Hepatocyte (in vitro differentiated cells): ENCODE measurements at regions not wholly inside any gene's neighbourhood (a gene's known extent, or its start where the extent isn't known, plus 50 kb on each side); places are given as distances from the start of the nearest gene placed in this dataset.

Experiments
- DNase-seq: peaks from one replicate; pipeline ENCODE4 v3.0.0-alpha.2; 2016; ENCODE audit warnings: low spot score
- H2AFZ ChIP-seq: fragments of 200-600 bp; sonication (generic); 2 replicates; pipeline ENCODE4 v1.6.0; 2016; ENCODE audit warnings: antibody characterized with exemption, mild to moderate bottlenecking
- H3K27ac ChIP-seq: fragments of 200-600 bp; sonication (generic); 2 replicates; pipeline ENCODE4 v1.5.1; 2016; ENCODE audit warnings: mild to moderate bottlenecking
- H3K27me3 ChIP-seq: fragments of 200-600 bp; sonication (generic); 2 replicates; pipeline ENCODE4 v1.6.1; 2016
- H3K36me3 ChIP-seq: fragments of 200-600 bp; sonication (generic); replicated peaks from 2 replicates; pipeline ENCODE4 v1.5.1; 2016; ENCODE audit warnings: low read depth; ENCODE audit not compliant: insufficient read depth
- H3K4me1 ChIP-seq: fragments of 200-600 bp; sonication (generic); 2 replicates; pipeline ENCODE4 v1.5.1; 2016; ENCODE audit warnings: mild to moderate bottlenecking, moderate library complexity; ENCODE audit not compliant: insufficient read depth
- H3K4me2 ChIP-seq: fragments of 200-600 bp; sonication (generic); 2 replicates; pipeline ENCODE4 v1.6.0; 2016
- H3K4me3 ChIP-seq: fragments of 200-600 bp; sonication (generic); 2 replicates; pipeline ENCODE4 v1.5.1; 2016; ENCODE audit warnings: mild to moderate bottlenecking
- H3K79me2 ChIP-seq: fragments of 200-600 bp; sonication (generic); 2 replicates; pipeline ENCODE4 v1.6.0; 2017; ENCODE audit warnings: mild to moderate bottlenecking
- H3K9me2 ChIP-seq: fragments of 200-600 bp; sonication (generic); replicated peaks from 2 replicates; pipeline ENCODE4 v1.6.0; 2017; ENCODE audit warnings: mild to moderate bottlenecking; ENCODE audit not compliant: insufficient read depth
- H3K9me3 ChIP-seq: fragments of 200-600 bp; sonication (generic); 2 replicates; pipeline ENCODE4 v1.5.1; 2016; ENCODE audit warnings: low read depth, mild to moderate bottlenecking
- H4K20me1 ChIP-seq: fragments of 200-600 bp; sonication (generic); 2 replicates; pipeline ENCODE4 v1.6.0; 2016; ENCODE audit warnings: mild to moderate bottlenecking; ENCODE audit not compliant: insufficient read depth, poor library complexity, severe bottlenecking
- EZH2 ChIP-seq: fragments of 200-600 bp; sonication (generic); IDR thresholded peaks from 2 replicates; pipeline ENCODE4 v1.6.1; 2016; ENCODE audit warnings: antibody characterized with exemption, mild to moderate bottlenecking, borderline replicate concordance
- EZH2phosphoT487 ChIP-seq: fragments of 200-600 bp; sonication (generic); IDR thresholded peaks from one replicate; pipeline ENCODE4 v1.6.1; 2018; ENCODE audit warnings: antibody characterized with exemption, mild to moderate bottlenecking, low read depth, moderate library complexity; ENCODE audit not compliant: unreplicated experiment, severe bottlenecking
- WGBS: methylation state at CpG from one replicate; pipeline ENCODE4 v1.1.6; 2016; ENCODE audit warnings: low lambda C conversion rate; ENCODE audit errors: missing lambda C conversion rate; 5-methylcytosine and 5-hydroxymethylcytosine counted together
- TF ChIP-seq, protein P1 (sequence below): fragments of 200-600 bp; sonication (generic); IDR thresholded peaks from 2 replicates; pipeline ENCODE4 v1.5.1; 2016; ENCODE audit warnings: antibody characterized with exemption, mild to moderate bottlenecking; ENCODE audit not compliant: poor library complexity

DNA sequence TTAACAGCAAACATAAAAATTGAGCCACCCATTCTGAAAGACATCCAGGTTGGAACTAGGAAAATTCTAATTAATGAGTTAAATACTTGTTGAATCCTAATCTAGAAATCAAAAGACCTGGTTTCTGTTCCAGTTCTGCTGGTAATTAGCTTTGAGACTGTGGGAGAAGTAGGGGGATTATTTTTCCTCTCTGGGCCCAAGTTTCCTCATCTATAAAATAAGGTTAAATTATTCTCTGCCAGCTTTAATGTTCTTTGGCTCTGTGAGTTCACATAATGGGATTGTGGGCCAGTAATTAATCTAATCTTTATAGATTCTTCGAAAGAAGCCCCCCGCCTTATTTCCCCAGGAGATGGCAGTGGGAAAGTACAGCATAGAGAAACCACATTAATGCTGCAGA lies 104.6 kb downstream of the ENC1 start:
- no peak for TF ChIP-seq EZH2phosphoT487
- no peak for TF ChIP-seq EZH2
- TF ChIP-seq, protein P1, sequence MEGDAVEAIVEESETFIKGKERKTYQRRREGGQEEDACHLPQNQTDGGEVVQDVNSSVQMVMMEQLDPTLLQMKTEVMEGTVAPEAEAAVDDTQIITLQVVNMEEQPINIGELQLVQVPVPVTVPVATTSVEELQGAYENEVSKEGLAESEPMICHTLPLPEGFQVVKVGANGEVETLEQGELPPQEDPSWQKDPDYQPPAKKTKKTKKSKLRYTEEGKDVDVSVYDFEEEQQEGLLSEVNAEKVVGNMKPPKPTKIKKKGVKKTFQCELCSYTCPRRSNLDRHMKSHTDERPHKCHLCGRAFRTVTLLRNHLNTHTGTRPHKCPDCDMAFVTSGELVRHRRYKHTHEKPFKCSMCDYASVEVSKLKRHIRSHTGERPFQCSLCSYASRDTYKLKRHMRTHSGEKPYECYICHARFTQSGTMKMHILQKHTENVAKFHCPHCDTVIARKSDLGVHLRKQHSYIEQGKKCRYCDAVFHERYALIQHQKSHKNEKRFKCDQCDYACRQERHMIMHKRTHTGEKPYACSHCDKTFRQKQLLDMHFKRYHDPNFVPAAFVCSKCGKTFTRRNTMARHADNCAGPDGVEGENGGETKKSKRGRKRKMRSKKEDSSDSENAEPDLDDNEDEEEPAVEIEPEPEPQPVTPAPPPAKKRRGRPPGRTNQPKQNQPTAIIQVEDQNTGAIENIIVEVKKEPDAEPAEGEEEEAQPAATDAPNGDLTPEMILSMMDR, result no peak
- DNase-seq, result no peak
- WGBS, result 75% methylated on average over 2 of the region's 2 CpGs
- no peaks in the 10 kb centered on the region for H3K79me2 ChIP-seq
- H3K4me3 ChIP-seq, result no peak overlapping the region
- H3K4me1 ChIP-seq, result peaks cover 17% of the 10 kb centered on the region
- H2AFZ ChIP-seq, result no peak overlapping the region
- H3K27me3 ChIP-seq, result no peaks in the 10 kb centered on the region
- no peaks in the 10 kb centered on the region for H3K36me3 ChIP-seq
- peaks cover 19% of the 10 kb centered on the region for H3K9me3 ChIP-seq
- H4K20me1 ChIP-seq, result no peaks in the 10 kb centered on the region
- no peak overlapping the region for H3K27ac ChIP-seq
- no peaks in the 10 kb centered on the region for H3K9me2 ChIP-seq
- no peak overlapping the region for H3K4me2 ChIP-seq

DNA sequence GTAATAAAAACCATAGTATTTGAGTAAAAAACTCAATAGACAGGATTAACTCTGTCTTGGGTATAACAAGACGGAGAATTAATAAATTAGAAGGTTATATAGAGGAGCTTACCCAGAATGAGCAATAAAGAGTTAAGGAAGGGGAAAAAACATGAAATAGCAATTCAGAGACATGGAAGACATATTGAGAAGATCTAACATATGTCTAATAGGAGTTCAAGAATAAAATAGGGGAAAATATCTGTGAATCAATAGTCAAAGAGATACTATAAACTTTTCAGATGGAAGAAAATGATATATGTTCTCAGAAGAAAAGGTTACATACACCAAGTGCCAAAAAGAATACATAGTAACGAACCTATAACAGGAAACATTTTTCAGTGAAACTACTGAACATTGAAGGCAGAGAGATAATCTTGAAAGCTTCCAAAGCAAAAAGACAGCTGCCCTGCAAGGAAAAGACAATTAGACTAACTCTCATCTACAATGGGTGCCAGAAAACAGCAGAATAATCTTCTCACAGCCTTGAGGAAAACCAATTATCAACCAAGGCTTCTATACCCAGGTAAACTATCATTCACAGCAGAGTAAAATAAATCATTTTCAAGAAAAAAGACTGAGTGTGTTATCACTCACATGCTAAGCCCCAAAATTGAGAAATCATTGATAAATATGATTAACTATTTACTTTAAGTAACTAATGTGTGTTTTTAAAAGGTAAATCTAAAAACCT lies 106.0 kb downstream of the ENC1 start:
- Histone ChIP-seq H2AFZ (no peak overlapping the region), H3K4me3 (no peak overlapping the region), H3K27me3 (no peaks in the 10 kb centered on the region), H4K20me1 (no peaks in the 10 kb centered on the region), H3K79me2 (no peaks in the 10 kb centered on the region), H3K9me3 (peaks cover 19% of the 10 kb centered on the region), H3K27ac (no peak overlapping the region), H3K9me2 (no peaks in the 10 kb centered on the region), H3K36me3 (no peaks in the 10 kb centered on the region), H3K4me1 (peaks cover 11% of the 10 kb centered on the region), H3K4me2 (no peak overlapping the region)
- 96% methylated on average over 2 of the region's 2 CpGs for WGBS
- no peak for TF ChIP-seq EZH2
- TF ChIP-seq EZH2phosphoT487, result no peak
- TF ChIP-seq, protein P1, result no peak
- no peak for DNase-seq

DNA sequence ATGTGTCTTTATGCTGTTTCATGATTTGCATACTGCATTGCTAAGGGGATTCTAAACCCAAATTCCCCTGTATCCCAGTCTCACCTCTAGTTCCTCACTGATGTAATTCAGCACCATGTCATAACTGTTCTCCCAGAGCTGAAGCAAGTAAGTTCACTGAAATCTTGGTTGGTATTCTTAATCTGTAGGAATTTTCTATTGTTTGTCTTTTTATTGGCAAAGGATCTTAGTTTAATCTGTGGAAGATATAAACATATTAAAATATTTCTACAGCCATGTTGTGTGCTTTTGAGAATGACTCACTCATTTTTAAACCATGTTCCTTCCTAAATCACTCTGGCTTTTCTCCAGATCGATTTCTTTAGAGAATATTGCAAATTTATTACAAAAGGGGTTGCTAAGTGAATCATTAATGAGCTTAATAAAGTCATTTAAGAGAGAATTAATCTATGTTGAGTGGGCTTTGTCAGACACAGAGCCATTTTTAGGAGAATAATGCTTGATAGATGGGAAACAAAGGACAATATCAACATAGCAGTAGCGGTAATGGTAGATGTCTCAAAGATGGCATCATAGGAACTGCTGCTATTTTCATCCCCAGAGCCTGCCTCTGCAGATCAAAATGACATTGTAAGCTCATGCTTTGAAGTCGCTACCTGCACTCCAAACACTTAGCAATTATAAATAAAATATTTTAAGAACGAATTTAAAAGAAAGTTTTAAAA lies 110.0 kb downstream of the ENC1 start:
- Histone ChIP-seq H3K36me3 (no peaks in the 10 kb centered on the region), H3K9me3 (peaks cover 19% of the 10 kb centered on the region), H3K9me2 (no peaks in the 10 kb centered on the region), H3K4me2 (no peak overlapping the region), H3K4me1 (no peaks in the 10 kb centered on the region), H3K79me2 (no peaks in the 10 kb centered on the region), H2AFZ (no peak overlapping the region), H3K27me3 (no peaks in the 10 kb centered on the region), H3K4me3 (no peak overlapping the region), H3K27ac (no peak overlapping the region), H4K20me1 (no peaks in the 10 kb centered on the region)
- TF ChIP-seq, protein P1, result no peak
- DNase-seq, result no peak
- 78% methylated on average over 4 of the region's 4 CpGs for WGBS
